HG03066 (cell line): ENCODE measurements at regions not wholly inside any gene's neighbourhood (a gene's known extent, or its start where the extent isn't known, plus 50 kb on each side); places are given as distances from the start of the nearest gene placed in this dataset.

ENCODE experiments used
- ATAC-seq: cut with Tn5 transposase; IDR thresholded peaks from one replicate; pipeline ENCODE4 v1.9.1; 2021; ENCODE audit warnings: low read depth; ENCODE audit not compliant: unreplicated experiment

GRCh38 chr21:21715266-21715969, 717.2 kb downstream of the NCAM2 start:
- ATAC-seq: no peak

- ATAC-seq: no peak
Measured at GRCh38 chr21:21722731-21723130, 724.5 kb downstream of the NCAM2 start.

DNA sequence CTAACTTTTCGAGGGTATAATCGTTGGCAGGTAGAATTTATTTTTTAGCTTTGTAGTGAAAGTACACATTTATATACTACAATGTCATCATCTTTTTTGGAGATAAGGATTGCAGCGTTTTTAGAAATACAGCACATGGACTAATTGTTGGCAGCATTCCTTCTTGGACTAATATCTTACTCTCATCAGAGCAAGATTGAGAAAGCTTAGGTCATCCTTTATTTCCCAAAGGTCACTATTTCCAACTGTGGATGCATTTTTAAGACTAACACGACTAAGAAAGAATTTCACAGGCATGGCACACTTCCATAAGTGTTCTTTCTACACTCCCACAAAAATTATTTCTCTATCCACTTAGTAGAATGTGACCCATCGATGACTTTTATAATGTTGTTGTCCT, 732.3 kb downstream of the NCAM2 start:
- ATAC-seq: no peak

GRCh38 chr21:21731626-21732025, 733.4 kb downstream of the NCAM2 start:
- no peak for ATAC-seq

DNA sequence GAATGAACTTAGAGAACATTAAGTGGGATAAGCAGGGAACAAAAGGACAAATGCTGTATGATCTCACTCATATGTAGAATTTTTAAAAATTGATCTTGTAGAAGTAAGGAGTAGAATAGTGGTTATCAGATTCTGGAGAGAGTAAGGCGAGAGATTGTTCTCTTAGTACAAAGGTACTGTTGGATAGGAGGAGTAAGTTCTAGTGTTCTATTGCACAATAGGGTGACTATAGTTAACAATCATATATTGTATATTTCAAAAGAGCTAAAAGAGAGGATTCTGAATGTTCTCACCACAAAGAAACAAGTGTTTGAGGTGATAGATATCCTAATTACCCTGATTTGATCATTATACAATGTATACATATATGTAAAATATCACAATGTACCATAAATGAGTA, 735.9 kb downstream of the NCAM2 start:
- ATAC-seq: no peak

GRCh38 chr21:21737186-21737585, 739.0 kb downstream of the NCAM2 start:
- no peak for ATAC-seq

GRCh38 chr21:21740207-21740606, 742.0 kb downstream of the NCAM2 start:
- no peak for ATAC-seq

DNA sequence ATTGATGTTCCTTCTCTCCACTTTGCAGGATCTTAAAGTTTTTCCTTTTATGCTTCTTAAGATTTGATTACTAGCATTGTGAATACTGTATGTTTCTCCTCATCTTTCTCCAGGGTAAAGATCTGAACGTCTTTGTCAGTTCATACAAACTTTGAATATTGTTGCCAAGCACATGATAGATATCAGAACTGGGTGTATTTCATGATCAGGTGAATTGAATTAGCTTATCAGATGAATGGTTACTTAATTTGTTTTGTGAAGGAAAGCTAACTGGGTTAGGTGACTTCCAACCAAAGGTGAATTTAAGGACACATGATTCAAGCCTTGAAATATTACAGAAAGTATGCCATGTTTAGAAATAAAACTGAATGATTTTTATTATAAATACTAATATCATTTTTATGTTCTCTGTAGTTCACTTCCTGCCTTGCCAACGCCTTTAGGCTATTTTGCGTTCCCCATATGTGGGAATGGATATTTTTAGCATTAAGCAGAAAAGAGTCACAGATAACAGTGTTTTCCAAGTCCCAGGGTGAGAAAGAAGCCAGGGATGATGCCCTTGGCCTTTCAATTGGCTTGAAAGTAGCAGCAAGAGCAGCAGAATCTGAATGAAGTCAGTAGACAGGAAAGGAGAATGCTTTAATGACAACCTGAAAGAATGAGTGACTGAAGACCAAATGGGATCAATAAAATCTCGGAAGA, 752.1 kb downstream of the NCAM2 start:
- ATAC-seq: no peak

DNA sequence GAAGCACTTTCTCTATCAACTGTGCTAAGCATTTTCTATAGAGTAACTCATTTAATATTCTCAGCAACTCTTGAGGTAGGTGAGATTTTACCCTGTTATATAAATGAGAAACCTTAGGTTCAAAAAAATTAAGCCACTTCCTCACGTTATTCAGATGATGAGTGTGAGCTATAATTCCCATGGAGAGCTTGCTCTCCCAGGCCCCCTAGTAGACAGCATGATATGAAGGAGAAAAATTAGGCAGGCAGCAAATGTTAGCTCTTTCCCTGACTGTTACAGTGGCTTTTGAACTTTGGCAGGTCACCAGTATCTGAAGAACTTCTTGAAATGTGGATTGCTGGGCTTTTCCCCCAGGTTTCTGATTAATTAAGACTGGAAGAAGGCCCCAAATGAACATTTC, 753.1 kb downstream of the NCAM2 start:
- ATAC-seq: no peak

DNA sequence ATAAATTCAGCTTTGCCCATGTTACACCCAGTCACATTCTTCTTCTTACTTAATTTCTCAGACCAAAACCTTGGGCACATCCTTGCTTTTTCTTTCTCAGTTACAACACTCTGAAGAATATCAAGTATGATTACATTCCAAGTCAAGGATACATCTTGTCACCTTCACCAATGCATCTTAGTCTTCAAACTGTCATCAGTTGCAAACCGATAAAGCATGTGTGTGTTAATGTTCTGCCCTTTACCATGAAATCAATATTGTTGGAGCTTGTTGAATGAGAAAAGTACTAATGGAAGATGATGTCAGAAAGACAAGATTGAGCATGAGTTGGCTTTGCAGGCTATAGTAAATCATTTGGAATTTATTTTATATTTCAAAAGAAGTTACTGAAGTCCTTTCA, 764.6 kb downstream of the NCAM2 start:
- ATAC-seq: no peak

DNA sequence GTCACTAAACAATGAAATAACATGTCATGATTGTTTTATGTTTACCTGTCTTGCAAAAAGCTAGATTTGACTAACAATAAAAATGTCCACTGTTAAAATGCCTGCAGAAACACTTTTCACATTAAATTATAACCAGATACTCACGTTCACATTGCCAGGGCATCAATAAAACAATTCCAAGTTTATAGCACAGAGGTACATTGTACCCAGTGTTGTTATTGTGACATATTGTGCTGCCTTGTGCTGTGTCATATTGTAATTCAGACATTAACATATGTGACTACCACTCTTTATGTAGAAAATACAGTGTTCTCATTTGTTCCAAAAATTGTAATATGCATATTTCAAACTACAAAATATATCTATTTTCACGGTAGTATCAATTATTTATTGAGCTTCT, 766.1 kb downstream of the NCAM2 start:
- ATAC-seq: no peak

DNA sequence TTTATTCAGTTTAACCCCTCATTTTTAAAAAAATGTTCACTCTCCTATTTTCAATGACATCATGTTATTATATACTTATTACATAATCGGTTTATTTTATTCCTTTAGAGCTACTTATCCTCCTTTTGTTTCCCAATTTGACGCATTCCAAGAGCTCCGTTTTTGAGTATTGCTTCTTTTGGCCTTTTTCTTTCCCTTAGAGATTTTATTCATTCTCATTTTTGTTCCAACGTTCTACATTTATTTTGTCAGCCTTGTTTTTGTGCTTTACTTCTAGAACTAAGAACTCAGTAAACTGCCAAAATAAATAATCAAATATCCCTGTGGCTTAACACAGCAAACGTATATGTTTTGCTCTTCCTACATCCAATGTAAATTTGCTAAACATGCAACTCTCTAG, 769.1 kb downstream of the NCAM2 start:
- ATAC-seq: no peak

DNA sequence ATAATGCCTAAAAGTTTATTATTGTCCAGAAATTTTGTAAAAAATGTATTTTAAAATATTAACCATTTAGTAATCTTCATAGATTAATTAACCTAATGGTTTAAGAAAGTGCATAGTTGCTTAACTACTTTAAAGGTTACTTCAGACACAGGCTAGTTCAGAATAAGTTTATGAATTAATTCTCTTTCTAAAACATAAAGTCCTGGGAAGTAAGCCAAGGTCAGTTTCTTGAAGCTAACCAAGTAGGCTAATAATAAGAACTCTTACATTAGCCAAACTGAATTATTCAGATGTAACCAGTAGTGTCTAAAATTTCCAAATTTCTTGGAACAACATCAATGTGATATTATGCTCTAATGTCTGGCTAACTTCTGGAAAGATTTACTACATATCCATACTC, 790.4 kb downstream of the NCAM2 start:
- ATAC-seq: no peak

GRCh38 chr21:21801921-21802320, 803.7 kb downstream of the NCAM2 start:
- ATAC-seq: no peak

GRCh38 chr21:21806711-21807597, 808.7 kb downstream of the NCAM2 start:
- ATAC-seq: no peak

- no peak for ATAC-seq
Measured at GRCh38 chr21:21807598-21807903, 809.3 kb downstream of the NCAM2 start.

GRCh38 chr21:21813289-21813688, 815.1 kb downstream of the NCAM2 start:
- ATAC-seq: no peak

- ATAC-seq: no peak
Measured at GRCh38 chr21:21813934-21814333, 815.7 kb downstream of the NCAM2 start.

DNA sequence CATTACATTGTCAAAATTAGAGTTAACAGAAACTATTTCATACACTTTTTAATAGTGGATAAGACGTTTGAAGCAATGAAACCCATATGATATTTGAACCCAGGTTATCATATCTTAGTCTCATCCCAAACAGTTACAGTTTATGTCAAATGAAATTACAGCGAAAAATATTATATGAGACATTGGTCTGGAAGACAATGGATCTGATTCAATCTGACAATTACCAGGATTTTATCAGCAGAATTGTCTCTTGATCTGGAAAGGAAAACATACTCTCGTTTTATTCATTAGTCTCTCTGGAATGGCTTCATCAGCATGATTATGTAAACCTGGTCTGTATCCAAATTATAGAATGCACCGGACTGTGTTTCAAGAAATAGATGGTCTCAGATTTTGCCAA, 818.6 kb downstream of the NCAM2 start:
- no peak for ATAC-seq

- ATAC-seq: no peak
Measured at GRCh38 chr21:21818898-21819297, 820.7 kb downstream of the NCAM2 start.

DNA sequence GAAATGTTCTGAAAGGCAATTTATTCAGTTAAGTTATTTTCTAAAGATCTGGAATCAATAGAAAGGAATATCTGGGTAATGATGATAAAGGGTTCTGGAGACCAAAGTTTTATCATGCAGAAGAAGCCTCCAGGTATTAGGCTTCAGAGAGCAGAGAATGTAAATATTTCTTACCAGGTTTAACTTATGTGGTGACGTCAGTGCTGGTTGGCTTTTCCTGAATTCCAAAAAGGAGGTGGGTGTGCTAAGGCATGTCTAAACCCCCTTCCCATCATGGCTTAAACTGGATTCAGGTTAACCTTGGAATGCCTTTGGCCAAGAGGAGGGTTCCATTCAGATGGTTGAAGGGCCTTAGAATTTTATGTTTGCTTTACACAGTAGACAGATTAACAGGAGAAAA, 829.9 kb downstream of the NCAM2 start:
- no peak for ATAC-seq

DNA sequence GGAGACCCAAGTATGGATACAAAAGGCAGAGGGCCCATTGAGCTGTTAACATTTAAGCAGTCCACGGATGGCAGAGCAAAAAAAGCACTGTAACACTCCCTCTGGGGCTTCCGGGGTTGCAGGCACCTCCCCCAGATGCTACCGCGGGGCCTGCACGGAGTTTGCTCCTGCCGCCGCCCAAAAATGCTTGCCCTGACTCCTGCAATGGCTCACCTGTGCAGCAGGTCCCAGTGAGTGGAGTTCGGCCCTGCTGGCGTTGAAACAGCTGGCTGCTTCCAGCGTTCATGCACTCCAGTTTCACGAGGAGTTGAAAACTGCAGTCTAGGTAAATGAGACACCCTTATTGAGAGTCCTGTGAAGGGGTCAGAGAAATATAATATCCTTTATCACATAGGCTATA, 832.8 kb downstream of the NCAM2 start:
- ATAC-seq: no peak
